ENCODE measurements at regions not wholly inside any gene's neighbourhood (a gene's known extent, or its start where the extent isn't known, plus 50 kb on each side); places are given as distances from the start of the nearest gene placed in this dataset.

DNA sequence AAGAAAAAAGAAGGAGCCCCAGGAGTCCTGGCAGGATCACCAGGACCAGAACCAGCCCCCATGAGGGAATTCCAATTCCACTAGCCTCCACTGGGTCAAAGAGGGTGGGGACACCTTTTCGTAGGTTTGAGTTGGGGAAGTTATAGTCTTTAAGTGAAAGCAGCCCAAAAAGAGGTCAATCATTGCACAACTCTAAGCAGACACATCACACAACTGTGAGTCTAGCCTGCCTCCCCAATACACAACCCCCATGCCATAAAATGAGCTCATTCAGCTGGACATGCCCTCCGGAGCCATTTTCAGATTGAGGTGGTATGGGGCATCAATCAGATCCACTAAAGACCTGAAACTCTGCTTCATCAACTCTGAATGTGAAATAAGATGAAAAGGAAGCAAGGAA is 179.9 kb downstream of the NPHP4 start:
- in situ Hi-C loops (cut with HindIII; ENCODE audit: low pct_unique_long_range_greater_than_20kb, low sequenced_read_pairs) = no loop called here
- DNase-seq (ENCODE audit: low read depth, low spot score) = no peak

DNA sequence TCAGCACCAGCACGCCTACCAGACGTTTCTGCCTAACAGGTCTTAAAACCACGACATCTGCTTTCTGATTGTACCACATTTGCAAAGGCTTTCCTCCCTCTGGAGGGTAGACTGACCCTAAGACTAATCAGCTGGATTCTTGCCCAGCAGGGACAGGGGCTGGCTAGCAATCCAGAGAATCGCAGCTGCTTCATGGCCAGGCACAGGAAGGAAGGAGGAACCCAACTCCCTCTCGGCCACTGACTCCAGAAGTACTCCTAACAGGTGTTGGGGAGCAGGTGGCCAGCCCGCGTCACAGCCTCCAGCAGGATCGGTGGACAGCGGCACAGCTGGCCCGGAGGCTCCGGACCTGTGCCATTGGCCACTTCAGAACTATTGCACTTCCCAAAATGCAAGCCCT is 180.8 kb downstream of the NPHP4 start:
- DNase-seq (ENCODE audit: low read depth, low spot score) = no peak

DNA sequence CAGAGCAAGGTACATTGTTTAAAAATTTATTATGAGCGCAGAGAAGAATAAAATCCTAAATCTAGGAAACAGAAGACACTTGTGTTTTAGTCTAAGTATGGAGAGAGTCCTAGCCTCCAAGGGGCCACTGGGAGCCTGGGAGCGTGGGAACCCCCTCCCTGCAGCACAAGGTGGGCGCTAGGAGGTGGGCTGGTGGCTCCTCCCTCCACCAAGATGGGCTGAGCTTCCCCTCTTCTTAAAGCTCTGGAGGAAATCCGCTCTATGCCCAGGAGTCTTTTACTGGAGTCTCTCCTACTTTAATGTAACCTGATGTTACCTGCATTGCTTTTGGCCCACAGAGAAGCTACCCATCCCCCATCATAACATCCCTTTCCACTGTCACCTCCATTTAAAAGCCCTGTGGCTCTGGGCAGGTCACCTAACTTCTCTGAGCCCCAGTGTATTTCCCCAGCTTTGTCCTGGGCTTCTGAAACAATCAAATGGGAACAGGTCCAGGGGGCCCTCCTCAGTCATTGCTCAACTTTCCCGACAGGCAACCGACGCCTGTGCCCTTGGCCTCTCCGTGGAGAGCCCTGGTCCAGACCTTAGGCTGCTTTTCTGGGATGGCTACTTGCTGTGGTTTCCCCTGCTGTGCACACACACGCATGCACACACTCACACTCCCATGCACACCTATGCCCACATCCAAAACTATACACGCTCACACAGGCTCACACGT is 181.5 kb downstream of the NPHP4 start:
- DNase-seq (ENCODE audit: low read depth, low spot score) = no peak
- in situ Hi-C loops (cut with HindIII; ENCODE audit: low pct_unique_long_range_greater_than_20kb, low sequenced_read_pairs) = no loop called here

More for the DNA sequence above, 180.8 kb downstream of the NPHP4 start:
- in situ Hi-C loops (cut with HindIII; ENCODE audit: low pct_unique_long_range_greater_than_20kb, low sequenced_read_pairs) = no loop called here

DNA sequence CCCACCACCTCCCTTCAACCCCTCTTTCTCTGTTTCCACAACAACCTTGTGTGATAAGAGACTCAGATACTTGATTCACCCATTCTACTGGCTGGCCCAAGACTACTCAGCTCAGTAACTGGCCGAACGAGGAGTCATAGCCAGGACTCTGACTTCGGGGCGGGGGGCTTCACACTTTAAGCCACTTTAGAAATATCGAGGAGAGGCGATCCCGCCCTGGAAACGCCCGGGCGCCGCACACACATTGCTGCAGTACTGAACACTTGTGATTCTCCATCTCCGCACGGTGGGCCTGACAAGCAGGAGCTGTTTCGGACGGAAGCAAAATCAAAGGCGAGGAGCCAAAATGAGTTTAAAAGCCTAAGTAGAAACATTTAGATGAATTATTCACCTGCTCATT is 182.1 kb downstream of the NPHP4 start:
- in situ Hi-C loops (cut with HindIII; ENCODE audit: low pct_unique_long_range_greater_than_20kb, low sequenced_read_pairs) = no loop called here
- DNase-seq (ENCODE audit: low read depth, low spot score) = no peak

GRCh38 chr1:5809207-5809788 is 182.9 kb downstream of the NPHP4 start:
- in situ Hi-C loops (cut with HindIII; ENCODE audit: low pct_unique_long_range_greater_than_20kb, low sequenced_read_pairs) = no loop called here
- DNase-seq (ENCODE audit: low read depth, low spot score) = no peak

DNA sequence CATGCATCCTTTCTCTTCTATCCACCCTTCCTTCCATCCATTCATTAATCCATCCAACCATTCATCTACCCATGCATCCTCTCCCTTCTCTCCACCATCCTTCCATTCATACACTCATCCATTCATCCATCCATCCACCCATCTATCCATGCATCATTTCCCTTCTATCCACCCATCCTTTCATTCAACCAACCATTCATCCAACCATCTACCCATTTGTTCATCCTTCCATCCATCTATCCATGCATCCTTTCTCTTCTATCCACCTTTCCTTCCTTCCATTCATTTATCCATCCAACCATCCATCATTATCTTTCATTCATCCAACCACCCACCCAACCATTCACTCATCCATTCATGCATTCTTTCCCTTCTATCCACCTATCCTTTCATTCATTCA is 188.4 kb downstream of the NPHP4 start:
- DNase-seq (ENCODE audit: low read depth, low spot score) = no peak
- in situ Hi-C loops (cut with HindIII; ENCODE audit: low pct_unique_long_range_greater_than_20kb, low sequenced_read_pairs) = no loop called here

DNA sequence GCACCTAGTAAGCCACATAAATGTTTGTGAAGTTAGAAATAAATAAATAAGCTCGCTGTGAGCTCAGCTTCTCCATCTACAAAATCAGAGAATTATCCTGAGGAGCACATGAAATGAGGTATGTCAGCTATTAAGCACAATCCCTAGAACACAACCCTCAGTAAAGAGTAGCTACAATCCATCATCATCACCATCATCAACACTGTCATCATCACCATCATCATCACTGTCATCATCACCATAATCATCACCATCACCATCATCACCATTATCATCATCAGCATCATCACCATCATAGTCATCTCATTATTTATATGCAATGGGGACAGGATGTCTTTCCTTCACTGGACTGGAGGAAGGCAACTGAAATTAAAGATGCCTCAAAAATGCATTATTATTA is 189.6 kb downstream of the NPHP4 start:
- no peak for DNase-seq (ENCODE audit: low read depth, low spot score)
- in situ Hi-C loops (cut with HindIII; ENCODE audit: low pct_unique_long_range_greater_than_20kb, low sequenced_read_pairs) = no loop called here

DNA sequence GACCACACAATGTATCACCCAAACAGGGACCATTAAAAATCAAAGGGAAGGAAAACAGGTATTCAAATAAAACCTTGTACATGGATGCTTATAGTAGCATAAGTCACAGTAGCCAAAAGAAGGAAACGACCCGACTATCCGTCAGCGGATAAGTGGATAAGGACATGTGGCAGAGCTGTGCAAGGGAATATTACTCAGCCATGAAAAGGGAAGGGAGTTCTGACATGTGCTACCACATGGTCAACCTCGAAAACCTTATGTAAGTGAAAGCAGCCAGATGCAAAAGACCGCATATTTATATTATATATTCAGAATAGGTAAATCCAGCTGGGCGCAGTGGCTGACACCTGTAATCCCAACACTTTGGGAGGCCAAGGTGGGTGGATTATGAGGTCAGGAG is 193.3 kb downstream of the NPHP4 start:
- in situ Hi-C loops (cut with HindIII; ENCODE audit: low pct_unique_long_range_greater_than_20kb, low sequenced_read_pairs) = no loop called here
- DNase-seq (ENCODE audit: low read depth, low spot score) = no peak

DNA sequence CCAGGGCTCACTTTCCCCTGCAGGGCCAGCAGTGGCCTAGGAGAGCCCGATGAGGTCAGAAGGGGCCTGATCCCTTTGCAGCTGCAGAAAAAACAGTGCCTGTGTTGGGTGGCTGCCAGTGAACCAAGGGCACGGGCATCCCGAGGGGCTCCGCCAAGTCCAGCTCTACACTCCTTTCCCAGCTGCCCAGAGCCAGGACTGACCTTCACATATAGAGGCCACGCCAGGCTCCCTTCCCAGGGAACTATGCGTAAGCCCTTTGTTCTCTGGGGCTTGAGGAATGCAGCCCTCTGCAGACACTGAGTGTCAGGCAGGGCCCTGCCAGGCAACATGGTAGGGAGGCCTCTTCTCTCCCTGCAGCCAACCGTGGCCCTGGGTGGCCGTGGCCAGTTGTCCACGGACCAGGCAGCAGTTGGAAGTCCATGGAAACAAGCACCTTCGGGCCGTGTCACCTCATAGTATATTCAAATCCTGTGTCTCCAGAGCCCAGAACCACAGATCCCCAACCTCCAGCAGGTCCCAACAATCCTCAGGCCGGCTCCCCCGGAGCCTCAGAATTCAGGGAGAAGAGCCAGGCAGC is 194.0 kb downstream of the NPHP4 start:
- peak; percentile 16 for DNase-seq (ENCODE audit: low read depth, low spot score)
- in situ Hi-C loops (cut with HindIII; ENCODE audit: low pct_unique_long_range_greater_than_20kb, low sequenced_read_pairs) = no loop called here

- in situ Hi-C loops (cut with HindIII; ENCODE audit: low pct_unique_long_range_greater_than_20kb, low sequenced_read_pairs) = no loop called here
- DNase-seq (ENCODE audit: low read depth, low spot score) = no peak
These were observed 196.2 kb downstream of the NPHP4 start for GRCh38 chr1:5796028-5796427.

- in situ Hi-C loops (cut with HindIII; ENCODE audit: low pct_unique_long_range_greater_than_20kb, low sequenced_read_pairs) = no loop called here
These were observed 197.9 kb downstream of the NPHP4 start for GRCh38 chr1:5794279-5794678.

GRCh38 chr1:5793516-5793915 is 198.7 kb downstream of the NPHP4 start:
- DNase-seq (ENCODE audit: low read depth, low spot score) = no peak
- in situ Hi-C loops (cut with HindIII; ENCODE audit: low pct_unique_long_range_greater_than_20kb, low sequenced_read_pairs) = no loop called here

More at GRCh38 chr1:5794279-5794678, 197.9 kb downstream of the NPHP4 start:
- no peak for DNase-seq (ENCODE audit: low read depth, low spot score)

- no peak for DNase-seq (ENCODE audit: low read depth, low spot score)
- in situ Hi-C loops (cut with HindIII; ENCODE audit: low pct_unique_long_range_greater_than_20kb, low sequenced_read_pairs) = no loop called here
These were observed 211.1 kb downstream of the NPHP4 start for GRCh38 chr1:5781079-5781478.

- DNase-seq (ENCODE audit: low read depth, low spot score) = no peak
- in situ Hi-C loops (cut with HindIII; ENCODE audit: low pct_unique_long_range_greater_than_20kb, low sequenced_read_pairs) = no loop called here
These were observed 211.9 kb downstream of the NPHP4 start for GRCh38 chr1:5780324-5780716.

GRCh38 chr1:5779608-5780323 is 212.5 kb downstream of the NPHP4 start:
- in situ Hi-C loops (cut with HindIII; ENCODE audit: low pct_unique_long_range_greater_than_20kb, low sequenced_read_pairs) = no loop called here
- DNase-seq (ENCODE audit: low read depth, low spot score) = peak; percentile 50

DNA sequence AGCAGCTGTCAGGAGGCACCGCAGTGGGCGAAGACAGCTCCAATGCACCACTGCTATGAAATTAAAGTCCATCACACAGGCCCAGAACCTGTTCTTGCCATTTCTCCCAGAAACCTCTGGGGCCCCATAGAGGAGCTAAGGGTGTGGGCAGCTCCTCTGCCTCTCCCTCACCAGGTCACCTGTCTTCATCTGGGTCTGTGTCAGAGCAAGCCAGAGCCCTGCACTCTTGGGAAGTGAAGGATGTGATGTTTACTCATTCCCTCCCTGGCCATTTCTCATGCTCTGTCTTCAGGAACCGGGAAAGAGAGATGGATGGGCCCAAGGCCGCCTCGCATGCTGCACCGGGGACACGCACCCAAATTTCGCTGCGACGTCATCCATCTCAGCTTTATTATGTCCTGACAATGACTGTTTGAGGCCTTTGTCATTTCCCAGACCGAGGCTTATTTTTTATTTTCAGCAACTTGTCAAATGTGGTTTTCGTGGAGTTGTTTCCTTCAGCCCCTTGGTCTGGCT is 216.1 kb downstream of the NPHP4 start:
- no peak for DNase-seq (ENCODE audit: low read depth, low spot score)
- in situ Hi-C loops (cut with HindIII; ENCODE audit: low pct_unique_long_range_greater_than_20kb, low sequenced_read_pairs) = no loop called here

- in situ Hi-C loops (cut with HindIII; ENCODE audit: low pct_unique_long_range_greater_than_20kb, low sequenced_read_pairs) = no loop called here
- DNase-seq (ENCODE audit: low read depth, low spot score) = no peak
These were observed 218.2 kb downstream of the NPHP4 start for GRCh38 chr1:5774019-5774418.

- in situ Hi-C loops (cut with HindIII; ENCODE audit: low pct_unique_long_range_greater_than_20kb, low sequenced_read_pairs) = no loop called here
- no peak for DNase-seq (ENCODE audit: low read depth, low spot score)
These were observed 220.4 kb downstream of the NPHP4 start for GRCh38 chr1:5771788-5772187.
